K562 (cell line): ENCODE measurements at regions not wholly inside any gene's neighbourhood (a gene's known extent, or its start where the extent isn't known, plus 50 kb on each side); places are given as distances from the start of the nearest gene placed in this dataset.

Source experiments
- ATAC-seq: fragments of 200-7000 bp; cut with Tn5 transposase; 3 replicates; pipeline ENCODE4 v1.9.1; 2020; ENCODE audit warnings: moderate library complexity
- BruUV-seq: library from RNA; stranded (reverse); fragments of 400-500 nt; replicated peaks from 2 replicates; lab custom pipeline; 2021; lab: Mats Ljungman, UMichigan
- CTCF ChIA-PET: fragments of 300-600 bp; formaldehyde crosslinking; extraction: SDS; loops from one replicate; lab custom pipeline; 2021; ENCODE audit warnings: low intra/inter-chr PET ratio; lab: Yijun Ruan, JAX
- POLR2A ChIA-PET: fragments of 300-600, 350-650 bp; sonication (Branson Sonifier 250); formaldehyde crosslinking; extraction: SDS; loops from one replicate; lab custom pipeline; 2021; ENCODE audit warnings: antibody characterized with exemption, inconsistent platforms; lab: Yijun Ruan, JAX
- DNase-seq, 4 experiments: peaks; one replicate each; pipeline versions ENCODE4 v3.0.0 to v3.0.0-alpha.2; 2011 to 2018; ENCODE audit warnings: low spot score in 3 of 4, mixed read lengths in 3 of 4; ENCODE audit errors: extremely low read depth in 1 of 4
- FAIRE-seq: peaks from 2 replicates; lab custom pipeline; 2011; peaks lifted over from hg19 to GRCh38; lab: Jason Lieb, UNC
- H2AFZ ChIP-seq: 2 replicates; pipeline ENCODE4 v1.6.0; 2011; ENCODE audit warnings: low read depth, low read length, control low read depth, inconsistent platforms
- H3K27ac ChIP-seq: fragments of 200-600 bp; 3 replicates; pipeline ENCODE4 v1.8.0; 2011; ENCODE audit warnings: low read depth, mild to moderate bottlenecking, control low read depth, inconsistent platforms, low read length, moderate library complexity, mixed read lengths; ENCODE audit errors: extremely low read depth
- H3K27me3 ChIP-seq, 2 experiments: fragments of 300-600 bp in 1 of 2; 2 replicates in 1 of 2; 3 replicates in 1 of 2; pipeline versions ENCODE4 v1.6.0 to v1.8.0; 2011; ENCODE audit warnings: inconsistent platforms in 2 of 2, low read length in 2 of 2, mild to moderate bottlenecking in 1 of 2, mixed read lengths in 1 of 2, moderate library complexity in 1 of 2; ENCODE audit not compliant: control insufficient read depth in 2 of 2, insufficient read depth in 2 of 2
- H3K36me3 ChIP-seq: fragments of 300-600 bp; 3 replicates; pipeline ENCODE4 v1.8.0; 2011; ENCODE audit warnings: mild to moderate bottlenecking, low read length, inconsistent platforms; ENCODE audit not compliant: control insufficient read depth, insufficient read depth
- H3K4me1 ChIP-seq, 2 experiments: fragments of 200-600 bp in 1 of 2; replicated peaks in 1 of 2; 2 replicates in 1 of 2; 3 replicates in 1 of 2; pipeline versions ENCODE4 v1.5.1 to v1.8.0; 2011; ENCODE audit warnings: inconsistent platforms in 2 of 2, low read length in 2 of 2, mild to moderate bottlenecking in 1 of 2, mixed read lengths in 1 of 2, moderate library complexity in 1 of 2; ENCODE audit not compliant: control insufficient read depth in 2 of 2, insufficient read depth in 2 of 2
- H3K4me2 ChIP-seq: 2 replicates; pipeline ENCODE4 v1.6.1; 2011; ENCODE audit warnings: low read length, control low read depth, inconsistent platforms, mixed read lengths; ENCODE audit not compliant: insufficient read depth
- H3K4me3 ChIP-seq: fragments of 200-600 bp; sonication (generic), shearing (Covaris generic); 2 replicates; pipeline ENCODE4 v1.5.1; 2016; ENCODE audit warnings: control low read depth, inconsistent platforms
- H3K79me2 ChIP-seq: fragments of 200-600 bp; 3 replicates; pipeline ENCODE4 v1.8.0; 2011; ENCODE audit warnings: low read length, inconsistent platforms; ENCODE audit not compliant: control insufficient read depth, insufficient read depth
- H3K9ac ChIP-seq, 2 experiments: 2 replicates each; pipeline versions ENCODE4 v1.6.0 to v1.6.1; 2011; ENCODE audit warnings: low read depth in 2 of 2, low read length in 2 of 2, control low read depth in 1 of 2, inconsistent platforms in 1 of 2, mild to moderate bottlenecking in 1 of 2, mixed read lengths in 1 of 2; ENCODE audit not compliant: insufficient read depth in 1 of 2
- H3K9me1 ChIP-seq: one replicate; pipeline ENCODE4 v1.6.0; 2011; ENCODE audit warnings: inconsistent platforms, mild to moderate bottlenecking, low read length, moderate library complexity; ENCODE audit not compliant: control insufficient read depth, insufficient read depth
- H3K9me3 ChIP-seq: replicated peaks from 2 replicates; pipeline ENCODE4 v1.5.1; 2011; ENCODE audit warnings: low read depth, low read length, inconsistent platforms; ENCODE audit not compliant: control insufficient read depth, insufficient read depth
- H4K20me1 ChIP-seq: replicated peaks from 2 replicates; pipeline ENCODE4 v1.6.1; 2011; ENCODE audit warnings: low read length, inconsistent platforms, mixed read lengths; ENCODE audit not compliant: control insufficient read depth, insufficient read depth
- CHD2 ChIP-seq: IDR thresholded peaks from 2 replicates; pipeline ENCODE4 v1.6.1; 2011; ENCODE audit warnings: low read depth, low read length
- DACH1 ChIP-seq: fragments of 450-650 bp; IDR thresholded peaks from 2 replicates; pipeline ENCODE4 v1.6.1; 2018; ENCODE audit not compliant: partially characterized antibody
- ETS2 ChIP-seq: IDR thresholded peaks from 2 replicates; pipeline ENCODE4 v1.6.1; 2016; ENCODE audit warnings: borderline replicate concordance, missing genetic modification characterization, mild to moderate bottlenecking, moderate library complexity, missing compliant biosample characterization; ENCODE audit not compliant: poor library complexity, severe bottlenecking
- MAFG ChIP-seq: fragments of 450-650 bp; conservative IDR thresholded peaks from 2 replicates; pipeline ENCODE4 v1.6.1; 2016; ENCODE audit warnings: missing genetic modification characterization, missing compliant biosample characterization
- MLLT1 ChIP-seq, 2 experiments: fragments of 450-650 bp; IDR thresholded peaks; 2 replicates each; pipeline ENCODE4 v1.6.1; 2016
- PBX2 ChIP-seq, 2 experiments: IDR thresholded peaks in 1 of 2; conservative IDR thresholded peaks in 1 of 2; 2 replicates each; pipeline ENCODE4 v1.6.1; 2016; ENCODE audit warnings: low read depth in 2 of 2, mild to moderate bottlenecking in 1 of 2, missing compliant biosample characterization in 1 of 2, missing genetic modification characterization in 1 of 2, moderate library complexity in 1 of 2
- PHF20 ChIP-seq: fragments of 450-650 bp; IDR thresholded peaks from 2 replicates; pipeline ENCODE4 v1.6.1; 2018; ENCODE audit not compliant: partially characterized antibody
- RB1 ChIP-seq: fragments of 450-650 bp; IDR thresholded peaks from 2 replicates; pipeline ENCODE4 v1.6.1; 2017; ENCODE audit warnings: low read depth, mild to moderate bottlenecking
- RFX7 ChIP-seq: fragments of 250-450 bp; sonication (Bioruptor Pico); IDR thresholded peaks from 2 replicates; pipeline ENCODE4 v1.5.1; 2021; ENCODE audit warnings: mild to moderate bottlenecking
- SIN3A ChIP-seq, 2 experiments: fragments of 150-350 bp in 1 of 2; IDR thresholded peaks; 2 replicates each; pipeline ENCODE4 v1.6.1; 2011 to 2016; ENCODE audit warnings: borderline replicate concordance in 2 of 2, low read depth in 2 of 2, low read length in 2 of 2, mild to moderate bottlenecking in 2 of 2, moderate library complexity in 2 of 2; ENCODE audit not compliant: control insufficient read depth in 1 of 2
- TAF9B ChIP-seq: fragments of 450-650 bp; IDR thresholded peaks from 2 replicates; pipeline ENCODE4 v1.6.1; 2018; ENCODE audit warnings: mild to moderate bottlenecking; ENCODE audit not compliant: partially characterized antibody
- ZBTB5 ChIP-seq: fragments of 450-650 bp; IDR thresholded peaks from 2 replicates; pipeline ENCODE4 v1.6.1; 2017; ENCODE audit warnings: antibody characterized with exemption
- ZNF184 ChIP-seq: sonication (generic); formaldehyde crosslinking; IDR thresholded peaks from 2 replicates; pipeline ENCODE4 v1.5.0; 2020; ENCODE audit warnings: missing genetic modification reagents
- ZNF23 ChIP-seq: fragments of 250-450 bp; sonication (Bioruptor Pico); IDR thresholded peaks from 2 replicates; pipeline ENCODE4 v1.4.0; 2020; ENCODE audit warnings: mild to moderate bottlenecking
- ZNF655 ChIP-seq: fragments of 250-450 bp; sonication (Bioruptor Pico); IDR thresholded peaks from 2 replicates; pipeline ENCODE4 v1.5.0; 2021
- ZNF696 ChIP-seq: fragments of 250-450 bp; sonication (Bioruptor Pico); conservative IDR thresholded peaks from 2 replicates; pipeline ENCODE4 v1.4.0; 2020; ENCODE audit warnings: mild to moderate bottlenecking, moderate library complexity
- ZNF766 ChIP-seq: fragments of 200-800 bp; sonication (Bioruptor generic); conservative IDR thresholded peaks from 2 replicates; pipeline ENCODE4 v1.6.1; 2016; ENCODE audit warnings: missing genetic modification characterization, missing compliant biosample characterization
- WGBS: fragments of 100-300 bp; shearing (Covaris generic); methylation state at CpG from one replicate; pipeline ENCODE4 v1.1.6; 2016; ENCODE audit warnings: low coverage, mixed read lengths; ENCODE audit not compliant: insufficient coverage; ENCODE audit errors: missing lambda C conversion rate; 5-methylcytosine and 5-hydroxymethylcytosine counted together
- in situ Hi-C: fragments of 300-500 bp; cut with MboI; formaldehyde crosslinking; loops from 4 replicates; pipeline ENCODE4 v1.15.0; 2018; ENCODE audit warnings: inconsistent platforms, mixed read lengths
- intact Hi-C: fragments of 100-400 bp; cut with micrococcal nuclease; formaldehyde crosslinking; loops from 2 replicates; pipeline ENCODE4 v1.14.2; 2022

- BruUV-seq = no TSS peak
- H3K27me3 ChIP-seq = no peaks in the 10 kb centered on the region
- TF ChIP-seq MAFG (tag) = no peak
- TF ChIP-seq RB1 = no peak
- TF ChIP-seq PHF20 = no peak
- TF ChIP-seq ZBTB5 = no peak
- TF ChIP-seq DACH1 = no peak
- TF ChIP-seq ZNF184 (CRISPR knock-in tag) = no peak
- TF ChIP-seq ETS2 (tag) = no peak
- no peak for TF ChIP-seq PBX2 (CRISPR knock-in tag; IDR thresholded peaks at IDR 0.05; ENCODE audit: low read depth)
- no peak for TF ChIP-seq PBX2 (tag; conservative IDR thresholded peaks at IDR 0.05; ENCODE audit: low read depth)
- TF ChIP-seq ZNF655 (CRISPR knock-in tag) = no peak
- no peak for TF ChIP-seq TAF9B
- TF ChIP-seq ZNF23 (CRISPR knock-in tag) = no peak
- no peak for TF ChIP-seq CHD2
- TF ChIP-seq MLLT1 (IDR thresholded peaks at IDR 0.05) = no peak
- no peak for TF ChIP-seq ZNF766 (CRISPR knock-in tag)
- no peak for TF ChIP-seq ZNF696 (CRISPR knock-in tag)
- no peak for TF ChIP-seq RFX7 (CRISPR knock-in tag)
- no peak for TF ChIP-seq SIN3A (IDR thresholded peaks at IDR 0.05; ENCODE audit: borderline replicate concordance in 2 of 2, control insufficient read depth in 1 of 2, low read depth in 2 of 2, low read length in 2 of 2)
- TF ChIP-seq, all 486 proteins: peak for 0
- intact Hi-C loops (no loop called here), in situ Hi-C loops (no loop called here)
- no peak overlapping the region for H3K27ac ChIP-seq
- no peaks in the 10 kb centered on the region for H3K9me1 ChIP-seq
- H2AFZ ChIP-seq = no peak overlapping the region
- no peaks in the 10 kb centered on the region for H4K20me1 ChIP-seq
- FAIRE-seq (no peak), ATAC-seq (no peak), DNase-seq (no peak)
- no peak overlapping the region for H3K4me3 ChIP-seq
- ChIA-PET CTCF (no interaction called here), POLR2A (interaction anchor here (0.7 kb wide), 1 partner anchor 29 kb away, joined by 3 read pairs; no protein-coding TSS in a partner anchor)
- H3K9me3 ChIP-seq = no peaks in the 10 kb centered on the region
- H3K4me1 ChIP-seq = no peaks in the 10 kb centered on the region
- H3K4me2 ChIP-seq = no peak overlapping the region
- H3K36me3 ChIP-seq = no peaks in the 10 kb centered on the region
- no peak overlapping the region for H3K9ac ChIP-seq
- WGBS = 3% methylated on average over 2 of the region's 2 CpGs
- H3K79me2 ChIP-seq = no peaks in the 10 kb centered on the region
These were observed 159.9 kb downstream of the ZNF365 start for GRCh38 chr10:62534031-62534430.
